GF-D8 (cell line): ENCODE measurements at regions not wholly inside any gene's neighbourhood (a gene's known extent, or its start where the extent isn't known, plus 50 kb on each side); places are given as distances from the start of the nearest gene placed in this dataset.
"Not testable (repeated sequence)": the region's sequence is repeated elsewhere in the genome, so short reads cannot be mapped to it uniquely, and the experiment has no call there.

Experiments
- DNase-seq: peaks from one replicate; lab custom pipeline; 2025; lab: John Stamatoyannopoulos, UW

DNA sequence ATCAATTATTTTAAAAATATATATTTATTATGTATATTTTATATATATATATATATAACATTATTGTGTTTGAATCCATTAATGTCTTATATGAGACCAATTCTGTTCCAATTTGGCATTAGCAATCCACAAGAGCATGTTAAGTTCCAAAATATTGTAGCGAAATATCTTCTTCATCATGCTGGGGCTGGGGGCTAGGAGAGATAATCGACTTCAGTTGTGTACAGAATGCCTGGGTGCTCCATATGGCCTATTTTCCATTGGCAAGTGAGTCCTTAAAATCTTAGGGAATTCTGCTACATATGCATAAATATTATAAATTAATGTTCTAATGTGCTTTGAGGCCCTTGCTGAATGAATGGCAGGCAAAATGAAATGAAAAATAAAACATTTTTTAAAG lies 117.7 kb downstream of the PCDH7 start:
- DNase-seq = no peak

DNA sequence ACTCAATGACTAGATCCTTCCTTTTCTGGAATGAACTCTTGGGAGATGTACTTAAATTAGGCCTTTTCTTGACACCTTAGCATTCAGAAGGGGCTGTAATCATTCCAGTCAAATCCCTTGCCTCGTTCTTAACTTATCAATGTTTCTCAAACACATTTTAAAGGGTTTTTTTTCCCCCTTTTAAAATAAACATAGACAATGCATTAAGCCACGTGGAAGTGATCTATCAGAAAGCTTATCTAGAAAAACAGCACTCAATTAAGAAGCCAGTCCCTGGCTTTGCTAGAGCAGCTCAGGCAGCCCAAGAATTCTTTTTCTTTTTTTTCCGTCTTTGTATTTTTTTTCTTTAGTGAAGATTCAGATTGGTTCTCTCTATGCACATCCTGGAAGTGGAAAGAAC lies 118.2 kb downstream of the PCDH7 start:
- DNase-seq = no peak

DNA sequence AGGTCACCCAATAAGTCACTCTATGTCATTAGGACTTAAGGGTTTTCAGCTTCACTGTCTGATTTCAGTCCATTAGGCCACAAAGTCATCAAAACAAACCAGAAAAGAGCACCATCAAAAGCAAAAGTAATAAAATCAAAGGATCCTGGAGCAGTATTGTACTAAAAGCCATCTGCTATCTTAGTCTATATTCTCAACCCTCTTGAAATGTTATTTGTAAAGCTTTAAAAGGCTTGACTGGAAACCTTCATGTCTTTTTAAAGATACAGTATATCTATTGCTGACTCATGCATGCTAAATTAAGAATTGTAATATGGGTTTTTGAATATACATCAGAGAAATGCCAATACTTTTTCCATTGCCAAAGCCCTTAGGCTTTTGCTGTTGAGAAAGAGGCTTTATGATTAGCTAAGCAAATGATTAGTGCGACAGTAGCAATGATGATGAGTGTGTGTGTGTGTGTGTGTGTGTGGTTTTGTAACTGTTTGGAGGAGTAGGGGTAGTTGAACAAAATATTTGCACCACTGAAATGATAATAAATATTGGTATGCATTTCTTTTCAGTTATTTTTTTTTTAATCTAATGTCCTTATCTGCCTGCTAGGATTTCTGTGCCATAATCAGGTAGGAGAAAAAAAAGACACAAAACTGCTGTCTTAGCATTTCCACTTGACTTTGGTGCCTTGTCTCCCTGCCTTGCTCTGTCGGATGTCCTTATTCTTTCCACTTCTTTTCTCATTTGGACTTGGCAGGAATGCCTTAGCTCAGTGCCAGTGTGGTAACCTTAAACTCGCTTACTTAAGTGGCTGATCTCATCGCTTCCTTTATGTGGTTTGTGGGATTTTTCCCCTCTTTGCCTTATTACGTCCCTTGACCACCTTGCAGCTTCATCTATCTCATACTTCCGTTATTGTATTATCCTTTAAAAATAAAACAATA lies 119.7 kb downstream of the PCDH7 start:
- DNase-seq = peak; percentile 3

DNA sequence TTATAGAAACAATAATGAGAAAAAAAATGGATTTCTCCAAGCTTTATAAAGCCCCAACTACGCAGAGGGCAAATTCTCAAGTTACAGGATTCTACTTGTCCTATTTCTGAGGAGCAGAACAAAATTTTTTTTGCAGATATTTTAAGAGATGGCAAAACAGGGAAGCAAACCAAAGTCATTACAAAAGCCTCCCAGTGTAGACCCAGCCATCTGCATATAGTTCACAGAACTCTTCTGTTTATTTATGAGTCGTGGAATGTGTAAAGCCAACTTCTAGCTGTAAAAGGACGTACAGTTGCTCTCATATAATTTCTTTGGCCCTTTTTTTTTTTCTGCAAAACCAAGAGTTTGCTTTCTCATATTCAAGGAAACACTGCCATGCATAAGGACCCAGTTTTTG lies 120.4 kb downstream of the PCDH7 start:
- no peak for DNase-seq

DNA sequence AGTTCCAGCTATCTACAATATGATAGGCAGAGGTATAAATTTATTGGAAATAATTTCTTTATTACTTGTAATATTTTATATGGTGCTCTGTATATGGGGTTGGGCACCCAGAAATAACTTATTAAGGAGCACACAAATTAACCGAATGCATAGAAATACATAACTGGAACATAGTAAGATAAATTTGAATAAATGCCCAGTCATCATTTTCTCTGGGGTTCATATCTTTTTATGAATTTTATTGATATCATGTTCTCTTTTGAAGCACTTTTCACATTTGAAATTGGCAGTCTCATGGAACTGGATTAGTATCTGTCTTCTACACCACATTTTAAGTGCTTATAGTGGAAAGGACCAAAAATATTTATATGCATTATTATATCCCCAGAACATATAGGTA lies 122.0 kb downstream of the PCDH7 start:
- no peak for DNase-seq

DNA sequence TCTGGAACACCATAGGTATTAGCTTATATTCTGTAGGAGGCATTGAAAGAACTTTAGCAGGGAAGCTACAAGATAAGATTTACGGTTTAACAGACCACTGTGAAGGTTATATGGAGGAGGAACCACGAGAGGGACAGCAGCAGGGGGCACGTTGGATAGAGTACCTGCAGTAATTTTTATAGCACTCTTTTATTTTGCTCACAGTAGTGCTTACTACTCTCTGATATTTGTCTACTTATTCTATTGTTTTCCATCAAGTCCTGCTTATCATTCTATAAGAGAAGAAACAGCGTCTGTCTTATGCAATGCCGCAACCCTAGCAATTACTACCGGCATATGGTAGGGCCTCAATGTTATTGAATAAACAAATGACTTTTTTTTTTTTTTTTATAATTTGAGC lies 122.5 kb downstream of the PCDH7 start:
- DNase-seq = no peak

DNA sequence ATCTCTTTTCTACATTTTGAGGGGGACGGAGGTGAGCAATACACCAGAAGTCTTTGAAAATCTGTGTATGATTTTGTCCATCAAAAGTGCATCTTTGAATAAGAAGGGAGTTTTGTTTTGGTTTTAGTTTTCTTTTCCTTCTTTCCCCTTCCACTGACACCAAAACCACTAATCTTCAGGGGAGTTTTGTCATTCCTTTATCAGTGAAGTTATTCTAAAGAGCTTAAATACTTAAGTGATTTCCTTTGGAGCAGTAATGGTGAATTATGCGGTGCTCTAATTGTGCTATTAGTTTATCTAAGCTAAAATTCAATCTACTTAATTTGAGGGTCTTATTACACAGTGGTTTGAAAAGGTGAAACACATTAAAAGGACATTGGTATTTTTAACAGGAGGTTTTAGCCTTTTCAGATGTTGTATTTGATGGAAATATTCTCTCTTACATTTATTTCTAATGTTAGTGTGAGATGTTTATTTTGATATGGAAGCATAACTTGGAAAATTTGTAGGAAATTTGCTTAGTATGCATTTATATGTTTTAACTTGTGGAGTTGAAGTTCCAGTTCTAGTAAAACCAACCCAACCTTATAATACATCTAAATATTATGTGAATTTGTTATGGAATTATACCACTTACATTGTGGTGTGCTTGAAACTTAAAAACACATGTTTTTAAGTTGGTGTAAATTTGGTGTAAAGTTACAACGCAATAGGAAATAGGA lies 124.9 kb downstream of the PCDH7 start:
- DNase-seq = no peak

DNA sequence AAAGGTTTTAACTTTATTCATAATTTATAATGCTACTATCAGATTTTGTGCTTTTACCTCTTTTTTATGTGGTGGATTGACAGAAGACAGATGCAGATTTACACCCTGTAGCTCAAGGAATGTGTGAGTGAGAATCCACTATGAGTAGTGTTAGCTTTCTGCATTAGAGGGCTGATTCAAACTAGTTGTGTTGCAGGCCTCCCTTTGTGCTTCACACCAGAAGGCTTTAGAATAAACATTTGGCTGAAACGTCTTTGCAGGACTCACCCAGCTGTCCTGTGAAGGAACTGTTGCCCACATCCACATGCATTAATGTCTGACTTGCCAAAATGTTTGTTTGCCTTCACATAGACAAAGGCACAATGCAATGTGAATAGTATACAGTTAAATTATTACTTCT lies 127.0 kb downstream of the PCDH7 start:
- DNase-seq = no peak

DNA sequence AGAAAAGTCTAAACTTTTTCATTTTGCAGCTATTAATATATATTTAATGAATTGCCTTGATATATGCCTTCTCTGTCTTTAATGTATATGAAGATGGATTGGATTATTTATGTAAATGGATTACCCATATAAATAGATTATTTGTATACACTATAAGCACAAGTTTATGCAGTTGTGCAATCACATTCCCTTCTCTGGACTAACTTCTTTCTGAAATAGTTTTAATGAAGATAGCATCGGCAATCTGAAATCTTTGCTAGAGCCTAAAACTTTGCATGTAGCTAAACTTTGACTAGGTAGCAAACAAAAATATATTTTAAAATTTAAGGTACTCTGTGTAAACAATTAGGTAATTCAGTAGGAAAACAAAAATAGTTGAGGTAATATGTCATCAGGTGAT lies 127.8 kb downstream of the PCDH7 start:
- DNase-seq = no peak

DNA sequence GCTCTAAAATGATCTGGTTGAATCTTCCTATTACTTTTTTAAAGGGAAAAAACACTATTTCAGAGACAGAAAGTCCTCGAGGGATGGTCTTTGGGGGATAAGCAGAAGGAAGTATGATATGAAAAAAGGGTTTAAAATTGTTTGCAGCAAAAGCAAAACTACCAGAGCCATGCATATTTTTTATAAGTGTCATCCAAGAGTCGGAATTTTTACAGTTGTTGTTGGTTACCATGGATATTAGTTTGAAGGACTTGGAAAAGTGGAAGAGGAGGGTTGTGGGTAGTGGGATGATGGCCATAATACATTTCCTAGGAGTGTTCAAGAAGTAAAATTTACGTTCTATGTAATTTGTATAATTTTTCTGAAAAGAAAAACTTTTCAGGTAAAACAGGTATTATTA lies 134.4 kb downstream of the PCDH7 start:
- DNase-seq = no peak

DNA sequence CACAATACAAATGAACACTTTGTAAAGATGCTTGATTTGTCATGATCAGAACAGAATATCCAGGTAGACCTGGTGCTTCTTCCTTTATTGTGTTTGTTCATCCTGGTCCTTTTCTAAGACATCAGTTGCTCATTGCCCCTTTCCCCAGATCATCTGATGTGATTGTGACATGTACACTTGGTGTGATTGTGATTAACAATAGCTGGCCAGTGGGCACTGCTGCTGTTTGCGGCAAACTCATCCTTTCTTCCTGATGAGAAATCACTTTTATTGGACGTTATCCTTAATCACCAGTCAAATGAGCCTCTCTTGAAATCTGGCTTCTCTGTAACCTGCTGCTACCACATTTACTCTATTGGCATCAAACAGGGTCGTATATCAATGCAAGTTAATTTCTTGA lies 135.1 kb downstream of the PCDH7 start:
- no peak for DNase-seq

DNA sequence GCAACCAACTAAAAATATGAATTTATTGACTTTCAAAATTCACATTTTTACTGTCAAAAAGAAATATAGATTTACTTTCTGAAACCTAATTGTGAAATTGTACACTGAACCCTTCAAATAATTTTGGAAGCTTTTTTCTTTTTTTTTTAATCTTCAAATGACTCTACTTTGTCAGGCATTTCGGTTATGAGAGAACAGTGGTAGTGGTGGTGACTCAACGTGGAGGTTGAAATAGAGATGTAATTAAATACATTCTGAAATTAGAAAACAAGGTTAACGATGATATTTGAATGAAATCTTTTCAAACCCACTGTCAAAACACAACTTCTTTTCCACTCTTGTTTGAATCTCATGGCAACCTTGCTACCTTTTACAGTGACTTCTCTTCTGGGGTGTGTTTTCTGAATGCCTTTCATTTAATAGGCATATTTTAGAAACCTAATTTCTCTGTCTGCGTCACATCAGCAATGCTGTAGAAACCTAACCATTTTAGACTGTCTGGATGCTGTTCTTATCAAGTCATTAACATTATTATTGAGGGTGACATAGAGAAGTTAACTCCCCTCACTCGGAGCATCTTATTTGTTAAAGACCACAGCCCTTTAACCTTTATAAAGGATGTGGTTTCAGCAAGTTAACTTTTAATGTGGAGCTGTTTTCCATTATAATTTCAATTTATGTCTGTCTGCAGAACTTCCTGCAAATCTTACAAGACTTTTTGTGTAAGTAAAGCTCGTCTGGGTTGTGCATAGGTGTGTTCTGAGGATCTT lies 136.8 kb downstream of the PCDH7 start:
- no peak for DNase-seq

DNA sequence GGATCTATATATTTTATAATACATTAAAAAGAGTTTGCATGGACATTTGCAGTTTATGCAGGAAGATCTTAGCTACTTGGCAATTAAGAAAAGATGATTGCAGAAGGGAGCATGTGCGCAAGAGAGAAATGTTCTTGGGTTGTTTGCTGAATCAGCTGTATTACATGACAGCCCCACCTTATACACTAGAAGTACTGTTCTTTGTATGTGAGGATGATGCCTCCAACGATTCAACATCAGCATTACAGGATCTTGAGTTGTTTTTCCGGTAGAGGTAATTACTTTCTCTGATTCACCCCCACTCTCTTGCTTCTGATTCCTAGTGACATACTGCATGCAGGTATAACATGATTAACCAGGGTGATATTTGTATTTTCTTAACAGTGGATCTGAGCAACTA lies 140.8 kb downstream of the PCDH7 start:
- no peak for DNase-seq

DNA sequence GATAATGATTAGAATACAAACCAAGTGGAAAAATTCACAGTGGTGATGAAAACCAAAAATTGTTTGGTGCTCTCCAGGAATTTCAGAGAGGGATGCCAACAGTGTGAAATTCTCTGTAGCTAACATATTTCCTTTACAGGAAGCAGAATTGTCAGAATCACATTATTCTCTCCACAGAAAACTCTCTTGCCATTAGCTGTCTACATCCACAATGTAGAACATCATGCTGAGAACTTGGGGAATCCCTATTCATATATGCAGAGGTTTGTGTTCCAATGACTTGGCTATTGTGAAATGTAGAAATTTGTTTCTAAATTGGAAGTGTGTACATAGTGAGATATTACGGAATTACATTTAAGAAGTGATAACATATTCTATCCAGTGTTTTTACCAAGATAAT lies 142.0 kb downstream of the PCDH7 start:
- DNase-seq = no peak

DNA sequence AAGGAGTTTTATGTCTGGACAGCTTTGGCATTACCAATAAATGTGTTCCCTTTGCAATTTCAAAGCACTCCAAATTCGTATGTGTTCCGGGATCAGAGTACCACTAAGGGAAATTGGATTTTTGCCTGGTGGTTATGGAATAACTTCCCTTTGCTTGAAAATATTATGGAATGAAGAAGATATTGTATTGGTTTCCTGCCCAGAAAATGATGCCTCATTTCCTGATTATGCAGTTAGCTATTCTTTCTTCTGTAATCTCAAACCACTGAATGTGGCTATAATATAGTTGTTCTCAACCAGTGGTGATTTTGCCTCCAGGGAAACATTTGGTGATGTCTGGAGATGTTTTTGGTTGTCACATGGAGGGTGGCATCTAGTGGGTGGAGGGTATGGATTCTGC lies 142.9 kb downstream of the PCDH7 start:
- DNase-seq = no peak

DNA sequence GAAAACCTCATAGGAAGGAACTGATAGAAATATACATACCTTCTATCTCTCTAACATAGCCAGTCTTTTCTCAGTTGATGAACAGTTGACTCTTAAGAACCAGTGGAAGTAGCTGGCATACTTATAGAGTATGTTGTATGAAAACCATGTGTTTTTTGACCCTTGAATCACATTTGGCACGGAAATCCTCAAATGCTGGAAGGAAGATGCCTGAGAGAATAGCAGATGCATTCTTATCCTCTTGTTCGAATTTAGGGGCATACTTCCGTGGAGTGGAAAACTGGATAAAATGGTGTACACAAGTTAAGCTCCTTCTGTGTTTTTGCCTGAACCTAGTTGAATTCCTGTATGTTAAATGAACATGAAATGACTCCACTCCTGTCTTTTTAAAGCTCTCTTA lies 145.5 kb downstream of the PCDH7 start:
- no peak for DNase-seq

DNA sequence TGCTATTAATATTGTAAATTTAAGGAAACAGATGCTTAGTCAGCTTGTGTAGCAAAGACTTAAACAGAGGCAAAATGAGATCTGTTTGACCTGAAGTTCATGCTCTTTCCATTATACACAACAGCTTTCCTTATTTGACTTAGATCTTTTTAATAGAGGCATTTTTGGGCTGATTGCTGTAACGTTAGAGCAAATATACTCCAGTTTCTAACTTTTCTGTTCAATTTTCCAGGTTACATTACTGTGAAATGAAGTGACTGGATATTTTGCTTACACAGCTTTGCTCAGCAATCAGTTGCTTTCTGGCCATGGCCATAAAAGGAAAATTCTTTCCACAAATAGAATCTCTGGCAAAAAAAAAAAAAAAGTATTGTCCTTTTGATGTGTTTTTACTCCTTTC lies 146.2 kb downstream of the PCDH7 start:
- DNase-seq = no peak

DNA sequence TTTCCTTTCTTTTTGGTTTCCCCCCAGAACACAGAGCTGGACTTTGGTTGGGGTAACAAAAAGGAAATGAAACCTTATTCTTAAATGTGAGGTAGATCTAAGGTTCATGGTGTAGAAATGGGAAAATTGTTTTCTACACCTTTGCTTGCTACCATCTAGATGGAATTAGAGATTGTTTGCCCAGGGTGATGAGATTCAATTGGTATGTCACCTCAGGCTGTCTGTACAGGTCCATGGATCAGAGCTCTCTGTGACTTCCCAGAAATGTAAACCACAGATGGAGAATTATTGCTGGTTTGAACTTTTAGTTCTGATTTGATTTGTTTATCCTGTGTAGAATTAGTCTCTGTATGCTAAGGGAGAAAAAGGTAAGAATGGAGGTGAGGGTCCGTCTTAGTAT lies 146.7 kb downstream of the PCDH7 start:
- DNase-seq = no peak

DNA sequence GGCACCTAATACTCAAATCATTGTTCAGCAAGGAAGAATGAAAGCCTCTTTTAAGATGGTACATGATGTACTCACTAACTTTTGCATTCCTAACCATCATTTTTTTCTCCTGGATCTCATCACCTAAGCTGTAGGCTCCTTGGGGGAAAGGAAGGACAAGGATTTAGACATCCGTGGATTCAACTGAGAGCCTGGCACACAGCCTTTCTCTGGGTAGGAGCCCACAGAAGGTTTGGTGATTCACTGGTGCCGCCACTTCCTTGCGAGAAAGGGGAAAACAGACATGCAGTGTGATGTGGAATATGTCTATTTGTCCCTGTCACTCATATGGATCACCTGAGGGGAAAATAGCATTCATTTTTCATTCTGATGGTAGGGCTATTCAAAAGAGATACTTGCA lies 147.3 kb downstream of the PCDH7 start:
- DNase-seq = no peak

DNA sequence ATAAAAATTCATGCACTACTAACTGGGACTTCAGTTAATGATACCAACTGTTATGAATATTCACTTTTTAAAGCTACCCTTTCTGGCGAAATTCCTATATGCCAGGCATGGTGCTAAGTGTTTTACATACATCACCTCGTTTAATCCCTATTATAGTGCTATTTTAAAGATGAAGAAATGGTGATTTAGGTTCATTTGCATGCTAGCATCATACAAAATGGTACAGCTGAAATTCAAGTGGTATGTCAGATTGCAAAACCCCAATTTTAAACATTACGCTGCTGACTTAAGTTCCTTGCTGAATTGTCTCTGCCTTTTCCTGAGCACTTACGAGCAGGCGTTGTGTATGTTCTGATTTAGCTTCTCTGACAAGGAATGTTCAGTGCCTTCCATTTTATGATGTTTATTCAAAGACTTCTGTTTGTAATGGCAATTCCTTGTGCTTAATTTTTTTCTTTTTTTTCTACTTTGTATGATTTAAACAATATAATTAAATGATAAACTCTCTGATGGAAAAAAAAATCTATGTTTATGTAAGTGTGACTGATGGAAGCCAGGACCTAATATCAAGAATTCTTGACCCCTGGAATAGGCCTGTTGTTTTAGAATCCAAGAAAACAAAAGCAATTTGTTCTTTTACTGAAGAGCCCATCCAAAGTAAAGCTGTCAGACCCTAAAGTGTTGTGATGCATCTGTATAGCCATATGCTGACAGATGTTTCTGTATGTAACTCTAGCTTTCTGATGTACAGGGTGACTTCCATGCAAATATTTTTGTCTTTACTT lies 148.1 kb downstream of the PCDH7 start:
- DNase-seq = no peak

DNA sequence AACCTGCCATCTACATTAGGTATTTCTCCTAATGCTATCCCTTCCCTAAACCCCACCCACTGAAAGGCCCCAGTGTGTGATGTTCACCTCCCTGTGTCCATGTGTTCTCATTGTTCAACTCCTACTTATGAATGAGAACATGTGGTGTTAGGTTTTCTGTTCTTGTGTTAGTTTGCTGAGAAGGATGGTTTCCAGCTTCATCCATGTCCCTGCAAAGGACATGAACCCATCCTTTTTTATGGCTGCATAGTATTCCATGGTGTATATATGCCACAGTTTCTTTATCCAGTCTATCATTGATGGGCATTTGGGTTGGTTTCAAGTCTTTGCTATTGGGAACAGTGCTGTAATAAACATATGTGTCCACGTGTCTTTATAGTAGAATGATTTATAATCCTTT lies 149.2 kb downstream of the PCDH7 start:
- not testable (repeated sequence) for DNase-seq

DNA sequence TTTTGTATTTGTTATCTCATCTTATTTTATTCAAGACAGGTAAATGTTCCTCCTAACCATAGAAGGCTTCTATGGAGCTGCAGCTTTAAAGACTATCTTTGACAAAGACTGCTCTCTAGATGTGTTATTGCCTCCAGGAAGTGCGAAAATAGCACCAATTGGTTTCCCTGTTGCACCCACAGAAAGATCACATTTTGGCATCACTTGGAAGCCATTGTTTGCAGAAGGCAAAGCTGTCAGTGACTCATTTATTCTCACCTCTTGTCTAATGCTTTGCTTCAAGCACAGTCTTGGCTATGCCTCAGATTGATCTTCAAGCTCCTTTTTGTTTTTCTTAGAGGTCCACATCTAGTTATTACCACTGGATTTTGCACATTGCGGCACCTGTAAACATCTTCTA lies 150.3 kb downstream of the PCDH7 start:
- no peak for DNase-seq
